Colonic mucosa (tissue), 4 donors: ENCODE measurements at regions not wholly inside any gene's neighbourhood (a gene's known extent, or its start where the extent isn't known, plus 50 kb on each side); places are given as distances from the start of the nearest gene placed in this dataset.
"Not testable (repeated sequence)": the region's sequence is repeated elsewhere in the genome, so short reads cannot be mapped to it uniquely, and the experiment has no call there.

ENCODE experiments used
- DNase-seq: peaks from one replicate; pipeline ENCODE4 v3.0.0-alpha.2; 2020
- H3K27ac ChIP-seq: fragments of 200-600 bp; one replicate; pipeline ENCODE4 v1.8.0; 2021
- H3K27me3 ChIP-seq: fragments of 200-600 bp; one replicate; pipeline ENCODE4 v1.8.0; 2021
- H3K36me3 ChIP-seq: fragments of 200-600 bp; one replicate; pipeline ENCODE4 v1.8.0; 2021
- H3K4me1 ChIP-seq: fragments of 200-600 bp; one replicate; pipeline ENCODE4 v1.8.0; 2021; ENCODE audit warnings: mild to moderate bottlenecking
- H3K4me3 ChIP-seq: fragments of 200-600 bp; one replicate; pipeline ENCODE4 v1.8.0; 2021
- H3K9ac ChIP-seq, 2 donors: one replicate each; pipeline ENCODE4 v1.7.0; 2013; ENCODE audit warnings: control low read depth in 2 of 2, low read depth in 2 of 2, low read length in 2 of 2
- H3K9me3 ChIP-seq: fragments of 200-600 bp; one replicate; pipeline ENCODE4 v1.8.0; 2021
- CTCF ChIP-seq: fragments of 200-600 bp; IDR thresholded peaks from one replicate; pipeline ENCODE4 v1.8.0; 2022; ENCODE audit warnings: antibody characterized with exemption, mild to moderate bottlenecking
- intact Hi-C: fragments of 100-400 bp; cut with DNase I; formaldehyde crosslinking; loops from one replicate; pipeline ENCODE4 v1.14.1; 2022
- donor health status: healthy.
- donor health status: DM: no; HTN: no; CAD: no.
- donor health status: DM: no; HTN: no; CAD: no.

GRCh38 chr6:102936959-102937358 is 1543.5 kb downstream of the GRIK2 start:
- H3K36me3 ChIP-seq: no peaks in the 10 kb centered on the region
- H3K27me3 ChIP-seq: no peaks in the 10 kb centered on the region
- no peak for DNase-seq
- no peak for TF ChIP-seq CTCF
- intact Hi-C loops: no loop called here
- no peaks in the 10 kb centered on the region for H3K4me1 ChIP-seq
- H3K27ac ChIP-seq: no peak overlapping the region
- no peak overlapping the region for H3K9ac ChIP-seq
- no peaks in the 10 kb centered on the region for H3K9me3 ChIP-seq
- no peak overlapping the region for H3K4me3 ChIP-seq

- Histone ChIP-seq H3K36me3 (no peaks in the 10 kb centered on the region), H3K4me1 (no peaks in the 10 kb centered on the region), H3K27ac (no peak overlapping the region), H3K9ac (no peak overlapping the region), H3K4me3 (no peak overlapping the region), H3K9me3 (no peaks in the 10 kb centered on the region), H3K27me3 (no peaks in the 10 kb centered on the region)
- no peak for TF ChIP-seq CTCF
- no peak for DNase-seq
- intact Hi-C loops: no loop called here
Observed at GRCh38 chr6:102928109-102928508, 1534.6 kb downstream of the GRIK2 start.

GRCh38 chr6:102918161-102918560 is 1524.7 kb downstream of the GRIK2 start:
- DNase-seq: no peak
- TF ChIP-seq CTCF: no peak
- H3K4me1 ChIP-seq: no peaks in the 10 kb centered on the region

GRCh38 chr6:102911571-102911970 is 1518.1 kb downstream of the GRIK2 start:
- intact Hi-C loops: no loop called here
- no peaks in the 10 kb centered on the region for H3K4me1 ChIP-seq
- no peak for DNase-seq
- no peaks in the 10 kb centered on the region for H3K27me3 ChIP-seq
- H3K4me3 ChIP-seq: no peak overlapping the region
- H3K36me3 ChIP-seq: no peaks in the 10 kb centered on the region
- no peak for TF ChIP-seq CTCF
- no peak overlapping the region for H3K27ac ChIP-seq
- no peak overlapping the region for H3K9ac ChIP-seq
- no peaks in the 10 kb centered on the region for H3K9me3 ChIP-seq

More at GRCh38 chr6:102918161-102918560, 1524.7 kb downstream of the GRIK2 start:
- H3K27ac ChIP-seq: no peak overlapping the region
- intact Hi-C loops: no loop called here
- H3K9me3 ChIP-seq: no peaks in the 10 kb centered on the region
- H3K4me3 ChIP-seq: no peak overlapping the region
- no peaks in the 10 kb centered on the region for H3K36me3 ChIP-seq
- H3K27me3 ChIP-seq: no peaks in the 10 kb centered on the region
- no peak overlapping the region for H3K9ac ChIP-seq

GRCh38 chr6:102910701-102911139 is 1517.2 kb downstream of the GRIK2 start:
- H3K27ac ChIP-seq, H3K9me3 ChIP-seq, H3K4me3 ChIP-seq, DNase-seq, H3K27me3 ChIP-seq, H3K36me3 ChIP-seq, H3K9ac ChIP-seq, intact Hi-C loops, H3K4me1 ChIP-seq: not testable (repeated sequence)

GRCh38 chr6:102907181-102907580 is 1513.7 kb downstream of the GRIK2 start:
- Histone ChIP-seq H3K27ac (no peak overlapping the region), H3K9me3 (no peaks in the 10 kb centered on the region), H3K4me1 (no peaks in the 10 kb centered on the region), H3K4me3 (no peak overlapping the region), H3K36me3 (no peaks in the 10 kb centered on the region), H3K9ac (no peak overlapping the region), H3K27me3 (no peaks in the 10 kb centered on the region)
- no peak for TF ChIP-seq CTCF
- no peak for DNase-seq
- intact Hi-C loops: no loop called here
